Heart left ventricle (tissue), 16 donors: ENCODE measurements at regions not wholly inside any gene's neighbourhood (a gene's known extent, or its start where the extent isn't known, plus 50 kb on each side); places are given as distances from the start of the nearest gene placed in this dataset.

Source experiments
- ATAC-seq, 4 donors: fragments of 200-7000 bp; cut with Tn5 transposase; one replicate each; pipeline ENCODE4 v1.9.1; 2020 to 2022; ENCODE audit warnings: moderate library complexity in 4 of 4, mild to moderate bottlenecking in 3 of 4, moderate number of reproducible peaks in 1 of 4
- DNase-seq, 5 donors: peaks; one replicate each; pipeline ENCODE4 v3.0.0-alpha.2; 2020
- H3K27ac ChIP-seq, 12 donors: fragments of 200-600 bp; sonication (generic) in 4 of 12; one replicate each; pipeline versions ENCODE4 v1.5.0 to v1.8.0; 2016 to 2022; ENCODE audit warnings: mild to moderate bottlenecking in 2 of 12
- H3K27me3 ChIP-seq, 9 donors: fragments of 200-600 bp; sonication (generic) in 2 of 9; one replicate each; pipeline versions ENCODE4 v1.5.1 to v1.8.0; 2016 to 2022; ENCODE audit warnings: mild to moderate bottlenecking in 3 of 9
- H3K36me3 ChIP-seq, 9 donors: fragments of 200-600 bp; sonication (generic) in 2 of 9; one replicate each; pipeline versions ENCODE4 v1.5.0 to v1.8.0; 2018 to 2022; ENCODE audit warnings: mild to moderate bottlenecking in 2 of 9
- H3K4me1 ChIP-seq, 12 donors: fragments of 200-600 bp; sonication (generic) in 4 of 12; one replicate each; pipeline versions ENCODE4 v1.5.0 to v1.8.0; 2016 to 2022; ENCODE audit warnings: mild to moderate bottlenecking in 3 of 12
- H3K4me3 ChIP-seq, 12 donors: fragments of 200-600 bp; sonication (generic) in 4 of 12; one replicate each; pipeline versions ENCODE4 v1.5.0 to v1.8.0; 2017 to 2022; ENCODE audit warnings: mild to moderate bottlenecking in 9 of 12, moderate library complexity in 4 of 12
- H3K9me3 ChIP-seq, 12 donors: fragments of 200-600 bp; sonication (generic) in 4 of 12; one replicate each; pipeline versions ENCODE4 v1.5.0 to v1.8.0; 2016 to 2022; ENCODE audit warnings: mild to moderate bottlenecking in 1 of 12
- POLR2A ChIP-seq, 2 donors: fragments of 450-650 bp; IDR thresholded peaks; one replicate each; pipeline ENCODE4 v1.6.1; 2017; ENCODE audit warnings: antibody characterized with exemption in 2 of 2, mild to moderate bottlenecking in 2 of 2, moderate library complexity in 2 of 2
- WGBS, 4 donors: extraction: QIAGEN DNeasy Blood & Tissue Kit in 2 of 4; methylation state at CpG; one replicate each; pipeline versions ENCODE4 v1.1.5 to v1.1.7; 2013 to 2018; 5-methylcytosine and 5-hydroxymethylcytosine counted together
- intact Hi-C, 10 donors: fragments of 100-400 bp; cut with DNase I; formaldehyde crosslinking; loops; one replicate each; pipeline versions ENCODE4 v1.11.1 to v1.14.2; 2022
- TF ChIP-seq, protein P1 (sequence below), 12 donors: fragments of 200-600 bp; sonication (generic) in 4 of 12; IDR thresholded peaks; one replicate each; pipeline versions ENCODE4 v1.5.0 to v1.8.0; 2018 to 2022; ENCODE audit warnings: antibody characterized with exemption in 12 of 12, mild to moderate bottlenecking in 5 of 12
- donor health status: ischemic (EF 13 %, LVEDD 7.1; RV severe dilation, severe dysfunction).
- donor health status: healthy with polysubstance abuse.
- donor health status: DM: no; HTN: yes; CAD: no.
- donor health status: DM: no; HTN: no; CAD: no.
- donor health status: ischemic (EF 25% LVEDD 6.9; RV normal size, moderate dysfunction).
- donor health status: ischemic (EF 25% LVEDD 5.7; RV mildly dilated, moderate dysfunction).
- donor health status: healthy.
- donor health status: DM: yes; HTN: yes; CAD: no.
- donor health status: ischemic (EF 35%, LVEDD 5.7; RV mildly dilated, moderate dysfunction).
- donor health status: nonischemic (EF 11% LVEDD 7.7; RV severe dilation, severe dysfunction).
- donor health status: DM: yes; HTN: yes; CAD: no.
- donor health status: PGD.
- donor health status: ischemic (EF 29% LVEDD 5.4; RV normal size, mild dysfunction).
- donor health status: nonischemic (EF 23%, LVEDD 6.1; RV moderate dilation, normal function).

DNA sequence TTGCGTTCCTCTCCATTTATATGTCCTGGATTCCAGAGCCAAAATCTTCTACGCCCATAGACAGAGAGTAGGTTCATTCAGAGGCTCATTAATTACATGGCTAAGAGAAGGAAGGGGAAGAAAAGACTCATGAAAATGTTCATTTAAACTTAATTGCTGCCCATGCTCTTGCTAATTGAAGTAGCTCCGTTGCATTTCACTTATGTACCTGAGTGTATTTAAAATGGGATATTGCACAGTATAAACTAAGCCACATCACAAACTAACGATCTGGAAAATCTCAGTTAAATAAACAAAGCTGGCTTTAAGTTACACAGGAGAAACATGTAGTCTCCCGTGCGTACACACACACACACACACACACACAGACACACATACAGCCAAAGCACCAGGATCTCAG, 269.2 kb downstream of the CDC5L start:
- no peaks in the 10 kb centered on the region for H3K36me3 ChIP-seq
- peaks cover 0 to 4% (median 0%) of the 10 kb centered on the region in 9 donors for H3K27me3 ChIP-seq
- TF ChIP-seq, protein P1, sequence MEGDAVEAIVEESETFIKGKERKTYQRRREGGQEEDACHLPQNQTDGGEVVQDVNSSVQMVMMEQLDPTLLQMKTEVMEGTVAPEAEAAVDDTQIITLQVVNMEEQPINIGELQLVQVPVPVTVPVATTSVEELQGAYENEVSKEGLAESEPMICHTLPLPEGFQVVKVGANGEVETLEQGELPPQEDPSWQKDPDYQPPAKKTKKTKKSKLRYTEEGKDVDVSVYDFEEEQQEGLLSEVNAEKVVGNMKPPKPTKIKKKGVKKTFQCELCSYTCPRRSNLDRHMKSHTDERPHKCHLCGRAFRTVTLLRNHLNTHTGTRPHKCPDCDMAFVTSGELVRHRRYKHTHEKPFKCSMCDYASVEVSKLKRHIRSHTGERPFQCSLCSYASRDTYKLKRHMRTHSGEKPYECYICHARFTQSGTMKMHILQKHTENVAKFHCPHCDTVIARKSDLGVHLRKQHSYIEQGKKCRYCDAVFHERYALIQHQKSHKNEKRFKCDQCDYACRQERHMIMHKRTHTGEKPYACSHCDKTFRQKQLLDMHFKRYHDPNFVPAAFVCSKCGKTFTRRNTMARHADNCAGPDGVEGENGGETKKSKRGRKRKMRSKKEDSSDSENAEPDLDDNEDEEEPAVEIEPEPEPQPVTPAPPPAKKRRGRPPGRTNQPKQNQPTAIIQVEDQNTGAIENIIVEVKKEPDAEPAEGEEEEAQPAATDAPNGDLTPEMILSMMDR (IDR thresholded peaks at IDR 0.05): no peak
- TF ChIP-seq POLR2A (IDR thresholded peaks at IDR 0.05): no peak
- intact Hi-C loops: loop anchor here in 9 of 10 donors (2.0 to 10.0 kb wide), 9 partner anchors 758 to 1268 kb away; no protein-coding TSS in a partner anchor
- H3K27ac ChIP-seq: no peak overlapping the region
- ATAC-seq (no peak), DNase-seq (no peak)
- H3K4me1 ChIP-seq: peaks cover 0 to 9% (median 0%) of the 10 kb centered on the region in 12 donors
- H3K4me3 ChIP-seq: no peak overlapping the region
- WGBS, 4 donors: 83 to 92% (median 90%) methylated on average over 6 of the region's 6 CpGs
- peaks cover 0 to 5% (median 0%) of the 10 kb centered on the region in 12 donors for H3K9me3 ChIP-seq

DNA sequence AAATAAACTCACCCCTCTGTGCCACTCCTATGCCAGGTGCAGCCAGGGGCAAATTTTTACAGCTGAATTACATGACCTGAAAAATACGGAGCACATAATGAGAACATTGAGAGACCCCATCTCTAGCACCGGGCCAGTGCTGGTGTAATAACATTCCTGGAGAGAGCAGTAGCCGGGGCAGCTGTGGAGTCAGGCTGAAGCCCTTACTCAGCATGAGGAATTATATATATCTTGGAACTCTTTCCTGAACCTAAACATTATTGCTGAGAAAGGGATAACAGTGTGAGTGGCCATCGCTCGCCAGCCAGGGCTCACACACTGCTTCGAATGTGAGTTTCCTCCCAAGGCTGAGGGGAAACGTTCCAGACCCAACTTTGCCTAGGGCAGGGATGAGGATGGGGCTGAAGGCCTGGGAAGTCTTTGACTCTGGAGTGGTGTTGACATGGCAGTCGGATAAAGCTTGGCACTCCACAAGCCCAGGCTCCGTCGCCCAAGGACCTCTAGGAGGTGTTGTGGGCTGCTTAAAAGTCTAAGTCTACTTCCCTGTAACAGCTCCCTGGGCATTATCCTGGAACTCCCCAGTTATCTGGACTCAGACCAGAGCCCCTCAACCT, 269.8 kb downstream of the CDC5L start:
- H3K36me3 ChIP-seq: no peaks in the 10 kb centered on the region
- 68 to 76% (median 75%) methylated on average over 10 of the region's 10 CpGs for WGBS, 4 donors
- peaks cover 0 to 9% (median 0%) of the 10 kb centered on the region in 12 donors for H3K4me1 ChIP-seq
- H3K9me3 ChIP-seq: peaks cover 0 to 5% (median 0%) of the 10 kb centered on the region in 12 donors
- no peak overlapping the region for H3K4me3 ChIP-seq
- H3K27me3 ChIP-seq: peaks cover 0 to 4% (median 0%) of the 10 kb centered on the region in 9 donors
- TF ChIP-seq POLR2A (IDR thresholded peaks at IDR 0.05): no peak
- TF ChIP-seq, protein P1 (IDR thresholded peaks at IDR 0.05): no peak
- DNase-seq: no peak
- peak in 1 of 4 donors; percentile 7 for ATAC-seq
- intact Hi-C loops: loop anchor here in 9 of 10 donors (2.0 to 10.0 kb wide), 9 partner anchors 757 to 1267 kb away; no protein-coding TSS in a partner anchor
- H3K27ac ChIP-seq: no peak overlapping the region

DNA sequence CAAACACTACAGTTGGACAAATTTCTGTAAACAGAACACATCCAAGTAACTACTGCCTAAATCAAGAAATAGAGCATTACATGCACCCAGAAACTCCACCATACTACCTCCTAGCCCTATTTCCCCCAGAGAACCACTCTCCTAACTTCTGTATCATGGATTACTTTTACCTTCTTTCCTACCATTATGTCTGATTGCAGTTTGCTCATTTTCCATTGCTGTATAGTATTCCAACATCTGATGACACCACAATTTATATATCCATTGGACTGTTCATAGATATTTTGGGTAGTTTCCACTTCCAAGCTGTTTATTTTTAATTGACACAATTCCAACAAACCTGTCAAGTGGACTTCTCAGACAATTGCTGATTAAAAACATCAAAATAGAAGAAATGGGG, 271.1 kb downstream of the CDC5L start:
- peaks cover 0 to 11% (median 2%) of the 10 kb centered on the region in 12 donors for H3K4me1 ChIP-seq
- no peak for TF ChIP-seq POLR2A (IDR thresholded peaks at IDR 0.05)
- TF ChIP-seq, protein P1 (IDR thresholded peaks at IDR 0.05): no peak
- no peaks in the 10 kb centered on the region for H3K36me3 ChIP-seq
- H3K27me3 ChIP-seq: peaks cover 0 to 4% (median 0%) of the 10 kb centered on the region in 9 donors
- H3K4me3 ChIP-seq: no peak overlapping the region
- no peak for ATAC-seq
- intact Hi-C loops: loop anchor here in 8 of 10 donors (5.0 to 10.0 kb wide), 7 partner anchors 756 to 1266 kb away; no protein-coding TSS in a partner anchor
- DNase-seq: no peak
- no peak overlapping the region for H3K27ac ChIP-seq
- H3K9me3 ChIP-seq: peaks cover 0 to 5% (median 0%) of the 10 kb centered on the region in 12 donors

DNA sequence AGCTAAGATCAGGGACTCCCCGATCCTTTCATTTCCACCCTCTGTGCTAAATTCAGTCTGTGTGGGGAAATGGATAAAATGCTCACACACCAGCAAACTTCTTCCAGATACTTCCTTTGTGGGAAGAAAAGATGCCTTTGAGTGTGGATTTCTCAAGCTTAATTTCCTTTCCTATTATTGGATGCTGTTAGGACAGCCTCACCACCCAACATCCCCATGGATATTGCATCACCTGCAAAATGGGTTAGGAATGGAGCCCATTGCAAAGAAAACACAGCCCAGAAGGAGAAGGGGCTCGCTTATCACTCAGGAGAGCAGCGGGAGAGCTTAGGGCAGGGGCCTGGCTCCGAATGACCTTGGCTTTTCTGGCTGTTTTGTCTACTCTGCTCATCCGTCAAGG, 272.2 kb downstream of the CDC5L start:
- ATAC-seq (no peak), DNase-seq (no peak)
- no peak overlapping the region for H3K27ac ChIP-seq
- peaks cover 0 to 5% (median 0%) of the 10 kb centered on the region in 12 donors for H3K9me3 ChIP-seq
- TF ChIP-seq, protein P1 (IDR thresholded peaks at IDR 0.05): no peak
- no peak for TF ChIP-seq POLR2A (IDR thresholded peaks at IDR 0.05)
- intact Hi-C loops: loop anchor here in 8 of 10 donors (5.0 to 10.0 kb wide), 7 partner anchors 755 to 1265 kb away; no protein-coding TSS in a partner anchor
- H3K36me3 ChIP-seq: no peaks in the 10 kb centered on the region
- peaks cover 0 to 11% (median 2%) of the 10 kb centered on the region in 12 donors for H3K4me1 ChIP-seq
- no peak overlapping the region for H3K4me3 ChIP-seq
- 84 to 93% (median 90%) methylated on average over 5 of the region's 5 CpGs for WGBS, 4 donors
- peaks cover 0 to 4% (median 0%) of the 10 kb centered on the region in 9 donors for H3K27me3 ChIP-seq
